ENCODE measurements at regions not wholly inside any gene's neighbourhood (a gene's known extent, or its start where the extent isn't known, plus 50 kb on each side); places are given as distances from the start of the nearest gene placed in this dataset.

DNA sequence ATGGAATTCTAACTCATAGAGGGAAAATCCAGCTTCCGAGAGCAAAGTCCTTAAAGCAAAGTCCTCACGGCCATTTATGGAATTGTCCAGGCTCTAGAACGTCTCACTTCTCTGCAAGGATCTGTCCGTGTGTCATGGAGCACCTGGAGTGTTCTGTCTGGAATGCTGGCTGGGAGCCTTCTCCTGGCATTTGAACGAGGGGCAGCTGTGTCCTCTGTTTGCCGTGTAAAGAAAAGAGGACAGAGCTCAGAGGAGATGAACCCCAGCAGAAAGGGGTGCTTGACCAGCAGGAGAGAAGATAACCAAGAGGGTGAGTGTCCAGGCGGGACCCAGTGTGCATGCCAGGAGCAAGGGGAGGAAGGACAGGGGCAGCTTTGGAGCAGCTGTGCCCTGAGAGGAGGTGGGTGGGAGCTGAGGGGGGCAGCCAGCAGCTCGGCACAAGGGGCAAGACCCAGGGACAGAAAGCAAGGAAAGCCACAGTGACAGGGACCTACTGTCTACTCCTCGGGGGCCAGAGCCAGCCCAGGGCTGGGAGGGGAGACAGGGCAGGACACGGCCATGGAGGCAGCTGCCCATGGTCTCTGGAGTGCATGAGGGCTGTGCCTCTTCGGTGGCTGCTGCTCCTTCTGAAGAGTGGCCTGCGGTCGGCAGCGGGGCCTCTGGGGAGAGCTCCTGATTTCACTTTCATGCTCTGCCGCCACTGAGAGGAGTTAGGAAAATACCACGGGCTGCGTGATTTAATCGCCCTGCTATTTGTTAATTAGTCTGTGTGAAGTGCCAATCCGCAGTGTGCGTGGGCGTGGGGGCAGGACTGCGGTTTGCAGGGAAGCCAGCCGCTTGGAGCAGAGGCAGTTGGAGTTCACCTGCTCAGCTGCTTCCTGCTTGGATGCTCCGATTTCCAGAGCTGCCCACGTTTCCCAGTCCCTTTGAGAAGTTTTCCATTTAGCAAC lies 149.3 kb upstream of the SHH start:
- peak; percentile 65 for DNase-seq

DNA sequence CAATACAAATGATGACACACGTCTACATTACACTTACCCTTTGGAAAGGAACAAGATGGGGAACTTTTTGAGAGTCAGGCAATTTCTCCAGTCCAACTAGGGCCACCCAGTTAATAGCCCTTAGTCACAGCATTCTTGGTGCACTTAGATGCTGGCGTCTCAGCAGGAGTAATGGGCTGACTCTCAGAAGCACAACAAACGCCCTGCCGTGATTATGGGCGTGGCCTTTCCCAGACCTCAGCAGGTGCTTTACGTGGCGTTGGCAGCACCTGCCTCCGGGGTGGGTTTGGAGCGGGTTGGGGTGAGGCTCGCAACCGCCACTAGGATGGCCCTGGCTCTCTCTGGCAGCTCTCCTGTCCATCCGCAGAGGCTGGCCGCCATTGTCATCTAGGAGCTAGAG lies 147.6 kb upstream of the SHH start:
- DNase-seq = no peak

DNA sequence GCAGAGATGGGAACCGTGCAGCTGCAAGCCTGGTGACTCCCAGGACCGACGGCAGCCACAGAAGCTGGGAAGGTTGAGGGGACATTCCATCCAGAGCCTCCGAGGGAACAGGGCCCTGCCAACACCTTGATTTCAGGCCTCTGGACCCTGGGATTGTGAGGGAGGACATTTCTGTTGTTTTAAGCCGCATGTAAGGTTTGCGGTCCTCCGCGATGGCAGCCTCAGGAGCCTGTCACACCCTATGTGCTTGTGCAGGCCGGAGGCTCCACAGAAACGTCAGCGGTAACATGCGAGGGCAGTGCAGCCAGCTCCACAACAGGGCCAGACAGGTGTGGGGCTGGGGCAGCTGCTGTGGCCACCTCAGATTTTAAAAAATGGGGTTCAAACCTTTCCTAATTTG lies 144.7 kb upstream of the SHH start:
- no peak for DNase-seq

DNA sequence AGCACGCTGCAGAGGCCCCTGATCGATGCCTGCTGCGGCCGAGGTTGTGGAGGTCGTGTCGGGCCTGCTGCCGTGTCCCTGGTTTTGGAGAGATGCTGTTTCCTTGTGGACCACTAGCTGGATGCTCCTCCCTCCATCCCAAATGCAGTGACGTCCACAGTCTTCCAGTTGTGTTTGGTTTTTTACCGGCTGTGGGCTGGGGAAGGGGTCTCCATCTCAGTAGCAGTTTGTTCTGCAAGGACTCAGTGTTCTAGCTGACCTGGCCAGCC lies 143.0 kb upstream of the SHH start:
- no peak for DNase-seq

DNA sequence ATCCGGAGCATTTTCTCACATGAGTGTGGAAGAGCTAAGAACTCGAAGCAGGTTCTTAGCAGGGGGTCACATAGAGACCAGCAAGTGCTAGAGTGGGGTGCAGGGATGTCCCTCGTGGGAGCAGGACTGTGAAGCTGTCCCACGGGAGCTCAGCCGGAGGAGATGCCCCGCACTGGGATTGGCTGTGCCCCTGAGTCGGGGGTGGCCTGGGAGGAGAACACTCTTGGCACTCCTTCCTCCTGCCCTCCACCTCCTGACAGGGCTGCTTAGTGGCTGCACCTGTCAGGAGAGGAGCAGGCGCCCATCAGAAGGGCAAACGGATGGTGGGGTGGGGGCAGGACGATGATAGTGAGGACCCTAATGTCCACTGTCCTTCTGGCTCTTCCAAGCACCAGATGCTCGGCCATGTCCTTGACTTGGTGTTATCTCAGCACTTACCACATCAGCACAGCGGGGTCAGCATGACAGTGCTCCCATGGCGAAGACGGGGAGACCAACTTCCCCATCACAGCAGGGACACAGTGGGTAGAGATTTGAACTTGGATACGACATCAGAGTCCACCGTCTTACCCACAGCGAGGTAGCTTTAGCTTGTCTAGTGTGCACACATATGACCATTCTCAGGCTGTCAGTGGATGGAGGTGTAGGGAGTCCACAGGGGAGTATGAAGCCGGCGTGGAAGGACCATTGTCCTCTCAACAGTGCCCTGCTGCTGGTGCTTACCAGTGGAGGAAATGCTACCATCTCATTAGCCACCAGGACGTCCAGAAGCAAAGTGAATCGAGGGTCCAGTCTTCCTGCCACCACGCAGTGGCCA lies 142.5 kb upstream of the SHH start:
- no peak for DNase-seq

DNA sequence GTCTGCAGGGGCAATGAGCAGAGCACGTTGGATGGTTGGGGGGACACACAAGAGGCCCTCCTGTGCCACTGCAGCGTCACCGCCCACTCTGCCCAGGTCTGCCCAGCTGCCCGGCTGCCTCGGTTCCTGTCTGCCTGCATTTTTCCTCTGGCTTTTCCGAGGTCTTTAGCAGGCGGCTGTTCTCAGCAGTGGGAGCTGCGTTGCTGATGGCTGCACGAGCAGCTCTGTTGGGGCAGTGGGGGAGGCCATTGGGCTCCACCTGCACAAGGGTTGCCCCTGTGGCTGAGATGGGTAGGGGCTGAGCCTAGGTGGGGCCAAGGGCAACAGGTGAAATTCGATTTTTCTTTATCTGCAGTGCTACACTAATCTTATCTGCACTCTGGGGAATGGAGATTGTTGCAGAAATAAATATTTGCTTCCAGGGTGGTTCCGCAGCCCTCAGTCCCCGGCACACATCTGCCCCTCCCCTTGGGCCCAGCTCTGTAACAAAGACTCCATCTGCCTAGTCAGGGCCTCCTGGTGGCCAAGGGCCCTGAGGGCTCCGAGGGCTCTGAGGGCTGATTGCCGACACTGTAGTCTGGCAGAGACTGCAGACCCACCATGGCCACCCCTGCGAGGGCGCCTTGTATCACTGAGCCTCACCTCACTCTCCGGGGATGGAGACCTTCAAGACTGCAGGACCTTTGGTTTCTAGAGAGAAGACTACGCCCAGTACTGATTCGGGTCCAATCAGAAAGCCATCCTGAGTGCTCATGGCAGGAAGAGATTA lies 141.7 kb upstream of the SHH start:
- no peak for DNase-seq

DNA sequence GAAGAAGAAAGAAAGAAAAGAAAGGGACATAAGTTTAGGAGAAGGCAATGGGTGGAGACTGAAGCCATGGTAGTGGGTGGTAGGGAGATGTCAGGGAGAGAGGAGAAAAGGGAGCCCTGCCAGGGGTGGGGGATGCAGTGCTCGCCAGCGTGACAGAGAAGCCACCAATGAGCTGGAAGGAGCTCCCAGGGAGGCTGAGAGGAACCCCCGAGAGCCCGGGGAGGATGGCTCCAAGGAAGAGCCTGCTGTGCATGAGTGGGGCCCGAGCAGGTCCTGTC lies 141.2 kb upstream of the SHH start:
- DNase-seq = no peak

DNA sequence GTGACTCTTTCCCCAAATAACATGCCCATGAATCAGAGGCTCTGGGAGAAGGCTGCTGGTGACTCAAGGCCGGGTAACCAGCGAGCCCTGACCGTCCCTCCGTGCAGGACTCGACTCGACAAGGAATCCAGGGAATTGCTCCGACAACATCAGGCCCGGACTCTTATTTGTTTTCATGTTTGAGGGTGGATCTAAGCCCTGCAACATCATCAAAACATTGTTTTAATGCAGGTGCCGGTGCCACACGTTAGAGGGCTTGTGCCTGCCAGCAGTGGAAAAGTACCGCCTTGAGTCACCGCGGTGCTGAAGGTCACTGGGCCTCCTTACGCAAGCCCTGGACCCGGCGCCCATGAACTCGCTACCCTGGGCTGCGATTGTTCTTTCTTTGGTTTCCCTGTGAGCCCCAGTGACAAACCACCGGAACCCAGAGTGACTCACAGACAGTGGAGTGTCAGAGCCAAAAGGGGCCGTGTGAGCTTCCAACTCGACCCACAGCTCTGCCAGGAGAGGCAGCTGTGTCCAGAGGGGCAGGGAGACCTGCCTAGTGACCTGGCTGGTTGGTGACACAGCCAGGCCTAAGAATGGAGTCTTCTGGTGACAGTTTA lies 139.4 kb upstream of the SHH start:
- DNase-seq = peak; percentile 86

DNA sequence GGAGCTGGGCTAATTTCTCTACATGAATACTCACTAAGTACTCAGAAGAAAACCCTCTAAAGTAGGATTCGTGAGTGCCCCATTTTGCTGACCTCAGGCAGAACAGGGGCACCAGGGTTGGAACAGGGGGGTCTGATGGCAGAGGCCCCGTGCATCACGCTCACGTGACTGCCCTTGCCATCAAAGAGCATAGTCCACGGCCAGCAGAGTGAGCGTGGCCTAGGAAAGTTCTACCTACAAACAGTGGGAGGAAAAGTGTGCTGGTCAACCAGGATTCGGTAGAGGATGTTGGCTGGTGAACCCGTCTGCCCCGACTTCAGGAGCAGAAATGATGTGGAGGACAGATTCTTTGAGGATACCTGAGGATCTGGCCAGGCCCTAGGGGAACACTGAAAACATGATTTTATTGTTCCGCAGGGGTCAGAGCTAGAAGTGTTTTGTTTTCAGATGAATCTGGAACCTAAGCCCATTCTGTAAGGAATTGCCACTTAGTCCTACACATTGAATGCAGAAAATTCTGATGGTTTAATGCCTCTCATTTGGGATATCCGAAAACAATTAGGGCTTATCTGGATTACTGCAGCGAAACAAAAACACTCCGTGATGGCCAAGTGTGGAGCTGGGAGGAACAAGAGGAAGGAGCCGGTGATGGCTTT lies 138.8 kb upstream of the SHH start:
- DNase-seq = no peak

DNA sequence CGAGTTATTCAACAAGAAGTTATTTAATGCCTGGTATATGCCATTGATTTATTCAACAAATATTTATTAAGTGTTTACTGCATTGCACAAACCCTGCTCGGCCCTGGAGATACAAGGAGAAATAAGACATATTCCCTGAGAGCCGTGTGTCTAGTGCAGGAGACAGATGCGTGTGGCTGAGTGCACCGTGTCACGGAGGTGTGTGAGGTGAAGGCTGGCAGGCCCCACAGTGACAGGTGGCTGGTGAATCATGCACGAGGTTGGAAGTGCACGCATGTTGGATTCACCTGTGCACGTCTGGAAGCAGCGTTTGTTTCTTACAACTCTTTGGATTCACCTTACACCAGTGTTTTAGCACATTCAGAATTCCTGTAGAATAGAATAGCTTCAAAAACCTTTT lies 136.6 kb upstream of the SHH start:
- no peak for DNase-seq

DNA sequence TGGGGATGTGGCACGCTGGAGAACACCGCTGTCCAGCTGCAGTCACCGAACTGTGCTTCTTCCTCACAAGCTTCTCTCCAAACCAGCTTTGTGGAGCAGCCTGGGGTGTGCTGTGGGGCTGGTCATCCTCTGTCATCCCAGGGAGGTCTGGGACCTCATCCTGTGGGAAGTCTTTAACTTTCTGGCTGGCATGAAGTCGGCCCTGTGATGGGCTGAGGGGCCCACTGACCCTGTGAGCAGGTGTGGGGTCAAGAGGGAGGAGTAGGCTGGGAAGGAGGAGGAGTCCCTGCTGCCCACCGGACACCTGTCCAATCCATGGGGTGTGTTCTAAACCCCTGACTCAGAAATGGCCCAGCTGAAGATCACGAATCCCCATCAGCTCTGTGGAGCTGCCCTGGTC lies 136.2 kb upstream of the SHH start:
- no peak for DNase-seq

DNA sequence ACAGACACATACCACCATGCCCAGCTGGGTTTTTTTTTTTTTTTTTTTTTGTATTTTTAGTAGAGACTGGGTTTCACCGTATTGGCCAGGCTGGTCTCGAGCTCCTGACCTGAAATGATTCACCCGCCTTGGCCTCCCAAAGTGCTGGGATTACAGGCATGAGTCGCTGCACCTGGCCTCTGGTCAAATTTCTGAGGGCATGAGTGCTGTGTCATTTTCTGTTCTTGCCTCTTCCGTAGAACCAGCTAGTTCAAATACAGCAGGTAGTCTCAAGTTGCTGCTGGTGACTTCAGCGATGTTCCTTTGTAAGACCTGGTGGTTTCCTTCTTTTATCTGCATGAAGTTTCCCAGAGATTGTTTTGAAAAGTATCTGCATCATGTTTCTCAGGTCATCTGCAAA lies 134.8 kb upstream of the SHH start:
- DNase-seq = no peak

DNA sequence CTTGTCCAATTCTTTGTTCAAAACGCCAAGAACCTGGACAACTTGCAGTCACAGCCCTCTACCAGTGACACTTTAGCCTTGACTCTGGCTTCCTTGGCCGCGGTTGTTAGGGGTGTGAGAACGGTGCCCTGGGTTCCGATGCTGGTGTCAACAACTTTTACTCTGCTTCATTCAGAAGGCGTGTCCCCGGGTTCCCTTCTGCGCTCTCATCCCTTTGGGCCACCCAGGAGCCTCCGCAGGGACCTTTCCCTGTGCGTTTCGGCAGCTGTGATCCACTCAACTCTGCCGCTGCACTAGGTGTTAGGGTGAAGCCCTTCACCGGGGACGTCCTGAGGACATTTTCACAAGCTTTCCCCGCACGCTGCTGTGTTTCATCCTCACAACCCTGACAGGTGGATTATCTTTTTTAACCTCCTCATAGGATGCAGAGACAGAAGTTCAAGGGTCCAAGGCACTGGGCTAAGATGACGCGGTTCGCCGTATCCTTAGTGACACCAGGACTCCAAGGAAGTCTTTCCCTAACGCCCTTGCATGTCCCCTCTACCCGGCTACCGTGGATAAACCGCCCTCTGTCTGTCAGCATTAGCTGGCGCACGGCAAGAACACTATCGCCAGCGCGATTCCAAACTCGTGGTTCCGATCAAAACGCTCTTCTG lies 133.5 kb upstream of the SHH start:
- DNase-seq = no peak

DNA sequence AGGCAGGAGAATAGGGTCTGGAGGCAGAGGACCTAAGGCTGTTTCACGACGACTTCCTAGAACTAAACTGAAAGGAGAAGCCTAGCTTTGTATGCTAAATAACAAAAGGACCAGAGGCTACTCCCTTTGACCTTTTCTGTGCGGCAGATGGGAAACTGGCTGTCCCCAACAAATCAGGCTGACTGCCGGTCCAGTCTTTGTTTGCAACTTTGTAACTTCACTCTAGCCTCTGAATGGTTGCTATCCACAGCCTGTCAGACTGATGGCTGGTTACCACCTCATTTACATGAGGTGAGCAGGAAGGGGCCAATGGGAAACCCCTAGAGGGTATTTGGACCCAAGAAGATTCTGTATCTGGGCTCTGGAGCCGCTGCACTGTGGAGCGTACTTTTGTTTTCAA lies 132.6 kb upstream of the SHH start:
- DNase-seq = no peak

DNA sequence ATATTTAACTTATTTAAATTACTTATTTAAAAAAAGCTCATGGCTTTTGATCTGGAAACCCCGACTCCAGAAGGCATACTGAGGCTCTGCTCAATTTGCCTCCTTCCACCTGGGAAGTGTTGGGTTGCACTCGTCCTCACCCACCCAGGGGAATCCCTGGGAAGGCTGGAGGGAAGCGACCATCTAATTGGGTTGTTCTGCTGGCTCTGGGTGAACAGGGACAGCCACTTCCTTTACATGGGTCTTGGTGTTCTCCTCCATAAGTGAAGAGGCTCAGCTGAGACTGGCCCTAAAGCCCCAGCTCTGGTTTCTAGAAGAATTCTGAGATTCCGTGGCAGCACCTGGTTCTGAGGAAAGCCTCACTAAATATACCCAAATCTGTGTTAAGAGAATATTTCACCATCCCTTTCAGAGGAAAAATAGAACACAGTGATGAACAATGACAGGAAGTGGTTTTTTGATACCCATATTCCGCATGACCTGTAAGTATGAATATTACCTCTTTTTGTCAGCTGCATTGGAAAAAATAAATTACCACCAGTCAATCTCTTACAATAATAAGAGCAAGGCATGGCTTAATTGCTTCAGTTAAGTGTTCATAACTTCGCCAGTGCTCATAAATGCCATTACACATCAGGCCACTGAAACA lies 131.1 kb upstream of the SHH start:
- no peak for DNase-seq

DNA sequence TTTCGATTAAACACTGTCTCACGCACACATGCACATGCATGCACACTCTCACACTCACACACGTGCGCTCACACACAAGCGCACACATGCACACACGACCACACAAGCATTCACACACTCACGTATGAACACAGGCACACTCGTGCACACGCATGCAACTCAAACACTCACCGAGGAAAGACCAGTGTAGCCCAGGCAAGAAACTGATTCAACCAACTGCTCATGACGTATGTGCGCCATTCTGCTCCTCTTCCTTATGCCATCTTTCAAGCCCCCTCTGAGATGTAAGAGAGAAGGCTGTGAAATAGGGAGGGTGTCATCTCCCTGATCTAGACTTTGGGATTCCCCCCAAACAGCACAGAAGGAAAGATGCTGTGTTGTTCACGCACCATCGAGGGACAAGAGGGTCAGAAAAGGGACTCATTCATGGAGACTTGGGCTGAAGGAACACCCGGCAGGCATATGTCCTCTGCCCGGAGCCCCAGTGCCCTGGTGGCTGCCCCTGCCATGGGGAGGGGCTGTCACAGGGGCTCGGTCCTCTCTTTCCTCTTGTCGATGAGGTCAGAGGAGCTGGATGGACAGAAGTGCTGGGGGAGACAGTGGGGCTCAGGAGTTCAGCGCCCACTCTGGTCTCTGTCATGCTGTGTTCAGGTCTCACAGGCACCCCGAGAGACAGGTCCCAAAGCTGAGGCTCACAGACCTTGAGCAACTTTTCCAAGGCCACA lies 130.1 kb upstream of the SHH start:
- DNase-seq = no peak

DNA sequence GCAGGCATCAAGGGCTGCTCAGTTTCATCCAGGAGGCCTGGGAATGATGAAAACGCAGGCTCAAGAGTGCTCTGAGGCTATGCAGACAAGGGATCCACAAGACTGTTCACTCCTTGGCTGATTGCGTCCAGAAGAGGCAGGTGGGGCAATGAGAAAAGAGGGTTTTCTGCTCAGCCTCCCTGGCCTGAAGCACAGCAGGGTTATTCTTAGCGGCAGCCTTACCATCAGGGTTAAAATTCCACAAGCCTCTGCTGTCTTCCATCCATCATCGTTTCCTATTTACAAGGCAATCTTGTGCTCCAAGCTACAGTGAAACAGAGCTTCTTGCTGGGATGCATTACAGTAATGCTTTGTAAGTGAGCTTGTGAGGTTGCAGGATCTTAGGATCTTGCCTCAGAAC lies 129.4 kb upstream of the SHH start:
- DNase-seq = no peak

DNA sequence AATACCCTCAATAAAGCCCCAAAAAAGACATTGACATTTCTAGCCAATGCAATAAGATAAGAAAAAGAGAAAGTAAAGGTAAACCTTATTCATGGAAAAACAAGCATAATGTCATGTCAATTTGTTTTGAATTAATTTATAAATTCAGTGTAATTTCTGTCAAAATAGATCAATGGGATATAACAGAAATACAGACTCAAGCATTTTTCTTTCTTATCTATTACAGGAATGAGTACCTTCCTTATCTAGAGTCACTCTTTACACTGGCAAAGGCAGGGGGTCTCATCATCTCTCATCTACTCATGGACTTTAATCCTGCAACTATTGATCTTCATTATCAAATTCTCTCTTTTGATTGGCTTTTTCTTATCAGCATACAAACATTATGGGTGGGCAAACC lies 127.1 kb upstream of the SHH start:
- DNase-seq = no peak

DNA sequence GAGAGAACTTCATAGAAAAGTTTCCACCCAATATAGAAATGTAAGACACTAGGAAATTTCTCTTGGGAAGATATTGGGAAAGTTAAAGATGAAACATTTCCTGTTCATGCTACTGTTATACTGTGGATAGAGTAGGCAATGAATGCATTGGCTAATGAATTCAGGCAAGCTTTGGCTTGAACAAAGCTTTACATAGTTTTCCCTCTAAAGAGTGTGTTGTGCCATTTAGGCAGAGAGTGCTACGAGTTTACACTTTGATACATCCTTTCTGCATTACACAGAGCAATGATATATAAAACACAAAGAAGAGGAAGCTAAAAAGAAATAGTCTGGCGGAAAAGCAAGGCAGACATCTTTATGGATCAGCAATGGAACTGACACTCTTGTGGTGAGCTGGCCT lies 125.9 kb upstream of the SHH start:
- DNase-seq = no peak

DNA sequence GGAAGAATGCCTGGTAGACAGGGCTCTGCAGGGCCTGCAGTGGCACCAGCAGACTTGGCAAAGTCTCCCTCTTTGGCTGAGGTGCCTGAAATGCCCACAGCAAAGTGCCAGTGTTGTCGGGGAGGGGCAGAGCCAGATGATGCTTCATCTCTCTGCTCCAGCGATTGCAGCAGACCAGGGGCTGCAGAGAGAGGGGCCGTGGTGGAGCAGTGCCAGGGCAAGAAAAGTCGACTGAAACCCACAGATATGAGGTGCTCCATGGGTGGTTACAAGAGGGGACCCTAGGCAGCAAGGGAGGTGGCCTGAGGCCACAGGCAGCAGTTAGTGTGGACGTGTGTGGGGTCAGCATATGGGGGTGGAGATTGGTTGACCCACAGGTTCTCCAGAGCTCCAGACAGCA lies 123.5 kb upstream of the SHH start:
- no peak for DNase-seq

DNA sequence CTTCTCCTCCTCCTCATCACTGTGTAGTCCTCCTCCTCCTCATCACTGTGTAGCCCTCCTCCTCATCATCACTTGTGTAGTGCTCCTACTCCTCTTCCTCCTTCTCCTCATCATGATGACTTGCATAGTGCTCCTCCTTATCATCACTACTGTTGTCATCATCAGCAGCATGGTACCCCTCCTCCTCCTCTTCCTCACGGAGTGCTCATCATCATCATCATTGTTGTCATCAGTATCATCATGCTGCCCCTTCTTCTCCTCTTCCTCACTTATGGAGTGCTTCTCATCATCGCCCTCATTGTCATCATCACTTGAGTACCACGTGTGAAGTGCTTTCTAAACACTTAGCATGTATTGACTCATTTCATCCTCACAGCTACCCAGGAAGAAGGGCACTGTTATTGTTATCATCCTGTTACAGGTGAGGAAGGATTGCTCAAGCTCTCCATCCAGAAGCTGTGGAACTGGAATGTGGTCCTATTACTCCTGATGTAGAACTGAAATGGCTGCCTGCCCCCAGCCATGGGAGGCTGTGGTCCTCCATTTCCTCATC lies 122.8 kb upstream of the SHH start:
- DNase-seq = no peak

All from dermis blood vessel endothelial cell (primary cell).